ENCODE measurements at regions not wholly inside any gene's neighbourhood (a gene's known extent, or its start where the extent isn't known, plus 50 kb on each side); places are given as distances from the start of the nearest gene placed in this dataset.
"Not testable (repeated sequence)": the region's sequence is repeated elsewhere in the genome, so short reads cannot be mapped to it uniquely, and the experiment has no call there.

DNA sequence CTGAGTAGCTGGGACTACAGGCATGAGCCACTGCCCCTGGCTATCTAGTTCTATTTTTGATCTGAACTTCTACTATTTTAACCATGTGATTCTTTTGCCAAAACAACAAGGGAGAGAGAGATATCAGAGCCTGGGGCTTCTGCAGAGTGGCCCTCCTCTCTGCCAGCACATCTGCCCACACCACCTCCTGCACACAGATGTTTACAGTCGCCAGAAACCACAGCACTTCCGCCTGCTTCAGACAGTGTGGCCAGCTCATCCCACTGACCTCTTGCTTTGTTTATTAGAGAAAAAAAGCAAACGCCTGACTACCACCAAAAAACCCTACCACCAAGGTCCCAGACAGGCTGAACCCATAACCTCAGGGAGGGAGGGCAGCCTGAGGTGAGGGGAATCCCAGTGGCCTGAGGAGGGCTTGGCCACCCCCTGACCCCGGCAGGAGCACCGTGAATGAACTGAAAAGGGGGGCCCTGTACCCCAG is 85.9 kb upstream of the ABHD2 start:
- H3K4me1 Mint-ChIP-seq (ENCODE audit: low read depth): peaks cover 3% of the 10 kb centered on the region
- intact Hi-C loops (cut with micrococcal nuclease): no loop called here
- H3K27ac Mint-ChIP-seq: no peak overlapping the region
- no peaks in the 10 kb centered on the region for H3K9me3 Mint-ChIP-seq
- H3K36me3 Mint-ChIP-seq (ENCODE audit: low read depth): no peaks in the 10 kb centered on the region
- H3K27me3 Mint-ChIP-seq (ENCODE audit: low read depth): peaks cover 10% of the 10 kb centered on the region
- H3K4me3 Mint-ChIP-seq (ENCODE audit: low read depth): no peak overlapping the region
- no peak for DNase-seq (ENCODE audit: low spot score)

DNA sequence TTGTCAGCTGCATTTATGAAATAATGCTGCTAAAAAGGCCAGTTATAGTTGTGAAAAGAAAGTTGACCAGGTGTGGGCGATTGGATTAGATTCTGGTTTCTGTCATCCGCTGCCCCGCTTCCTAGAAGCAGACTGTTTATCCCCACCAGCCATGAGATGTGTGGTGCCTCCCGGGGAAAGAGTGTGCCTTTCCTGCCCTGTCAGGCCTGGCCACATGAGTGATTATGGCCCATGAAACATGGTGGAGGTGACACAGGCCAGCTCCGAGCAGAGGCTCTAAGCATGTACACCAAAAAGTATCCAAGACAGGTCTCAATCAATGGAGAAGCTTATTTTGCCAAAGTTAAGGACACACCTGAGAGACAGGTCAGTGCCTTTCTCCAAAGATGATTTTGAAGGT is 85.4 kb upstream of the ABHD2 start:
- intact Hi-C loops (cut with micrococcal nuclease): no loop called here
- no peaks in the 10 kb centered on the region for H3K9me3 Mint-ChIP-seq
- H3K27me3 Mint-ChIP-seq (ENCODE audit: low read depth): peaks cover 10% of the 10 kb centered on the region
- no peak overlapping the region for H3K27ac Mint-ChIP-seq
- H3K4me1 Mint-ChIP-seq (ENCODE audit: low read depth): peaks cover 3% of the 10 kb centered on the region
- H3K4me3 Mint-ChIP-seq (ENCODE audit: low read depth): no peak overlapping the region
- no peak for DNase-seq (ENCODE audit: low spot score)
- no peaks in the 10 kb centered on the region for H3K36me3 Mint-ChIP-seq (ENCODE audit: low read depth)

GRCh38 chr15:89003865-89004725 is 84.2 kb upstream of the ABHD2 start:
- Mint-ChIP-seq H3K9me3 (no peaks in the 10 kb centered on the region), H3K27ac (no peak overlapping the region), H3K4me3 (ENCODE audit: low read depth) (no peak overlapping the region), H3K4me1 (ENCODE audit: low read depth) (peaks cover 5% of the 10 kb centered on the region), H3K27me3 (ENCODE audit: low read depth) (peaks cover 9% of the 10 kb centered on the region), H3K36me3 (ENCODE audit: low read depth) (no peaks in the 10 kb centered on the region)
- no peak for DNase-seq (ENCODE audit: low spot score)
- intact Hi-C loops (cut with micrococcal nuclease): no loop called here

DNA sequence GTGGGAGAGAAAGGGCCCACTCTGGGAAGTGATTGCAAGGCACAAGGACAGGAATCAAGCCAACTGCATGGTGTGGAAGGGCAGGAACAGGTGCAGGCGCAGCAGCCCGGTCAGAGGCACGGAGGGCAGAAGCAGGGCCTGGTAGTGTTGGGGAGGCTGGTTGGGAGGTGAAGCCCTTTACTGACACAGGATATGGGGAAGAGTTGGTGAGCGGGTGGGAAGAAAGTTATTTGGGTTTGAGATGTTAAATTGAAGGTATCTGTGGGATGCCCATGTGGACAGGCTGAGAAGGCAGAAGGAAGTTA is 83.6 kb upstream of the ABHD2 start:
- peaks cover 9% of the 10 kb centered on the region for H3K27me3 Mint-ChIP-seq (ENCODE audit: low read depth)
- intact Hi-C loops (cut with micrococcal nuclease): no loop called here
- H3K36me3 Mint-ChIP-seq (ENCODE audit: low read depth): no peaks in the 10 kb centered on the region
- H3K9me3 Mint-ChIP-seq: no peaks in the 10 kb centered on the region
- DNase-seq (ENCODE audit: low spot score): no peak
- H3K4me3 Mint-ChIP-seq (ENCODE audit: low read depth): no peak overlapping the region
- H3K27ac Mint-ChIP-seq: no peak overlapping the region
- peaks cover 5% of the 10 kb centered on the region for H3K4me1 Mint-ChIP-seq (ENCODE audit: low read depth)

DNA sequence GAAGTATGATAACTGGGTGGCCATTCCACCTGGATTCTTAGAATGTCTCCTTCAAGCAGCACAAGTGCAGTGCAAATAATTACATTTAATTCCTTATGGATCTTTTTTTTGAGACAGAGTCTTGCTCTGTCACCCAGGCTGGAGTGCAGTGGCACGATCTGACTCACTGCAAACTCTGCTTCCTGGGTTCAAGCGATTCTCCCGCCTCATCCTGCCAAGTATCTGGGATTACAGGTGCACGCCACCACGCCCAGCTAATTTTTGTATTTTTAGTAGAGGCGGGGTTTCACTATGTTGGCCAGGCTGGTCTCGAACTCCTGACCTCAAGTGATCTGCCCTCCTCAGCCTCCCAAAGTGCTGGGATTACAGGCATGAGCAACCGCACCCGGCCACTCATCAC is 80.7 kb upstream of the ABHD2 start:
- H3K36me3 Mint-ChIP-seq (ENCODE audit: low read depth): not testable (repeated sequence)

DNA sequence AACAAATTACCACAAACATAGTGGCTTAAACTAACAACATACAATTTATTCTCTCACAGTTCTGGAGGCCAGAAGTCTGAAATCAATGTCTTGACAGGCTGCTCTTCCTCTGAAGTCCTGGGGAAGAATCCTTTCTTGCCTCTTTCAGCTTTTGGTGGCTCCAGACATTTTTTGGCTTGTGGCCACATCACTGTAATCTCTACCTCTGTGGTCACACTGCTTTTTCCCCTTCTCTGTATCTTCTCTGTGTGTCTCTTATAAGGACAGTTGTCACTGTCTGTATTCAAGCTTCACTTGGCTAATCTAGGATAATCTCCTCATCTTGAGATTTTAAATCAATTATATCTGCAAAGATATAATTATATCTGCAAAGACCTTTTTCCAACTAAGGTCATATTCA is 80.3 kb upstream of the ABHD2 start:
- H3K4me1 Mint-ChIP-seq (ENCODE audit: low read depth): peaks cover 2% of the 10 kb centered on the region
- no peak for DNase-seq (ENCODE audit: low spot score)
- intact Hi-C loops (cut with micrococcal nuclease): no loop called here
- no peaks in the 10 kb centered on the region for H3K36me3 Mint-ChIP-seq (ENCODE audit: low read depth)
- H3K27ac Mint-ChIP-seq: no peak overlapping the region
- peaks cover 15% of the 10 kb centered on the region for H3K27me3 Mint-ChIP-seq (ENCODE audit: low read depth)
- no peak overlapping the region for H3K4me3 Mint-ChIP-seq (ENCODE audit: low read depth)
- H3K9me3 Mint-ChIP-seq: no peaks in the 10 kb centered on the region

More for the DNA sequence above, 80.7 kb upstream of the ABHD2 start:
- H3K9me3 Mint-ChIP-seq; H3K27ac Mint-ChIP-seq; H3K4me1 Mint-ChIP-seq (ENCODE audit: low read depth); DNase-seq (ENCODE audit: low spot score); H3K4me3 Mint-ChIP-seq (ENCODE audit: low read depth); intact Hi-C loops (cut with micrococcal nuclease): not testable (repeated sequence)
- H3K27me3 Mint-ChIP-seq (ENCODE audit: low read depth): peaks cover 14% of the 10 kb centered on the region

GRCh38 chr15:89009080-89009479 is 79.2 kb upstream of the ABHD2 start:
- H3K36me3 Mint-ChIP-seq (ENCODE audit: low read depth): no peaks in the 10 kb centered on the region
- no peak for DNase-seq (ENCODE audit: low spot score)
- no peak overlapping the region for H3K27ac Mint-ChIP-seq
- intact Hi-C loops (cut with micrococcal nuclease): no loop called here
- peaks cover 19% of the 10 kb centered on the region for H3K27me3 Mint-ChIP-seq (ENCODE audit: low read depth)
- H3K4me1 Mint-ChIP-seq (ENCODE audit: low read depth): peaks cover 2% of the 10 kb centered on the region
- H3K9me3 Mint-ChIP-seq: no peaks in the 10 kb centered on the region
- H3K4me3 Mint-ChIP-seq (ENCODE audit: low read depth): no peak overlapping the region

DNA sequence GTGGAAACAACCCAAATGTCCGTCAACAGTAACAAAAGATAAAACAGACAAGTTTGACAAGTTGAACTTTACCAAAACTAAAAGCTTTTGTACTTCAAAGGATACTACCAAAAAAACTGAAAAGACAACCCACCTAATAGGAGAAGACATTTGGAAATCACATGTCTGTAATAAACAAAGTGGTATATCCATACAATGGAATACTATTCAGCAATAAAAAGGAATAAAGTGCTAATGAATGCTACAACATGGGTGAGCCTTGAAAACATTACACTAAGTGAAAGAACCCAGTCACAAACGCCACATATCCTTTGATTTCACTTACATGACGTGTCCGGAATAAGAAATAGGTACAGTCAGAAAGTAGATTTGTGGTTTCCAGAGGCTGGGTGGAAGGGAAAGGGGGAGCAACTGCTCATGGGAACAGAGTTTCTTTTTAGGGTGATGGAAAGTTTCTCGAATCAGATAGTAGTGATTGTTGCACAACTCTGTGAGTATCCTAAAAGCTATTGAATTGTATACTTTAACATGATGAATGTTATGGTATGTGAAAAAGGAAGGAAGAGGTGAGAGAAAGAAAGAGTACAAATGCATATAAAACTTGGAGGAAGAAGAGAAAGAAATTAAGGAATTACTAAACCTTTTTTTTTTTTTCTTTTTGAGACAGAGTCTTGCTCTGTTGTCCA is 72.7 kb upstream of the ABHD2 start:
- Mint-ChIP-seq H3K9me3 (no peaks in the 10 kb centered on the region), H3K4me1 (ENCODE audit: low read depth) (peaks cover 18% of the 10 kb centered on the region), H3K27me3 (ENCODE audit: low read depth) (peaks cover 35% of the 10 kb centered on the region), H3K36me3 (ENCODE audit: low read depth) (no peaks in the 10 kb centered on the region), H3K27ac (no peak overlapping the region), H3K4me3 (ENCODE audit: low read depth) (no peak overlapping the region)
- no peak for DNase-seq (ENCODE audit: low spot score)
- intact Hi-C loops (cut with micrococcal nuclease): loop anchor here (2.0 to 10.0 kb wide), 2 partner anchors 111 to 391 kb away; partner anchors contain the start of gene AEN

DNA sequence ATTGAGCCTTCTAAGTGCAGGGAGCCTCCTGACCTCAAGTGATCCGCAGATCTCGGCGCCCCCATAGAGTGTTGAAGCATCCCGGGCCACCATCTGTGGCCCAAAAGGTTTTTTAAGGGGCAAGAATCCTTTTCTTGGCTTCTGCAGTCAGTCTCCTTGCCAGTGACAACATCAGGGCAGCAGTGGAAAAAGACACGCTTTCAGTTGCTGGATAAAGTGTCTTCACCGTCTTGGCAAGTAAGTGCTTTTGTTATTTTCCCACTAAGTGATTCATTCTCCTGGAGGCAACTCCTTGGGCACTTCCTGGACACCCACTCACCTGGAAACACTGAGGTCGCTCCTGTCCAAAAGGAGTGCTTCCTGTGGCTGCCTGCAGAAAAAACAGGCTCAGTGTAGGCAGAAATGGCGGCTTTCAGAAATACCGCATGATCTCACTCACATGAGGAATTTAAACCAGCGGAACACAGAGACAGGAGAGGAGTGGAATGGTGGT is 71.7 kb upstream of the ABHD2 start:
- H3K4me3 Mint-ChIP-seq (ENCODE audit: low read depth): no peak overlapping the region
- no peaks in the 10 kb centered on the region for H3K9me3 Mint-ChIP-seq
- H3K27ac Mint-ChIP-seq: no peak overlapping the region
- DNase-seq (ENCODE audit: low spot score): no peak
- H3K27me3 Mint-ChIP-seq (ENCODE audit: low read depth): peaks cover 38% of the 10 kb centered on the region
- peaks cover 18% of the 10 kb centered on the region for H3K4me1 Mint-ChIP-seq (ENCODE audit: low read depth)
- intact Hi-C loops (cut with micrococcal nuclease): loop anchor here (1.0 to 10.0 kb wide), 3 partner anchors 112 to 392 kb away; partner anchors contain the start of gene AEN
- no peaks in the 10 kb centered on the region for H3K36me3 Mint-ChIP-seq (ENCODE audit: low read depth)

DNA sequence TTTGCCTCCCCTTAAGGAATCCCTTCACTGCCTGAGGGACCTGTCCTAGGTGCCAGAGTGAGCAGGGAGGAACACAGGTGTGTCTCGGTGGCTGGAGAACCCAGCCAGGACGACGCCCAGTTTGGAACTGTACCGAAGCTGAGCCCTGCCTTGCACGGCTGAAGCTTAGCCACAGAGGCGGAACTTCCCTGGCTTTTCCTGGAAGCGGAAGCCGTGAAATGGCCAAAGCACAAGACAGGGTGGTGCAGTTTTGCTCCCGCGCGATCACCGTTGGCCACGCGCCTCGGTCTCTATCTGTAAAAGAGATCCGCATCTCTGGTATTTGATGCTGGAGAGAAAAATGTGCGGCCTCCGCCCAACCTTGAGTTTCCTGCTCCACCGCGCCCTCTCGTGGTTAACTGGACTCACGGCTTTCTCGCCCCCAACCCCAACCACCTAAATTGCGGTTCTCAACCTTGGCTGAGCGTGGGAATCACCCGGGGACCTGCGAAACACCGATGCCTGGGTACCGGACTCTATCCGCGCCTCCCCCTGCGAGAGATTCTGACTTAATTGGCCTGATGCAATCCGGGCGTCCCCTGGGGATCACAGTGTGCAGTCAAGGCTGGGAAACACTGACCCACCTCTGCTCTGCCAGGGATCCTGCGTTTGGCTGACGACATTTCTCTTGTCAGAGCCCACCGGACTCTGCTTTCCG is 70.7 kb upstream of the ABHD2 start:
- Mint-ChIP-seq H3K27me3 (ENCODE audit: low read depth) (peaks cover 35% of the 10 kb centered on the region), H3K36me3 (ENCODE audit: low read depth) (no peaks in the 10 kb centered on the region), H3K4me1 (ENCODE audit: low read depth) (peaks cover 18% of the 10 kb centered on the region), H3K9me3 (no peaks in the 10 kb centered on the region), H3K4me3 (ENCODE audit: low read depth) (peak overlapping the region; percentile 43), H3K27ac (no peak overlapping the region)
- DNase-seq (ENCODE audit: low spot score): peak; percentile 78
- intact Hi-C loops (cut with micrococcal nuclease): loop anchor here (1.0 to 10.0 kb wide), 3 partner anchors 113 to 393 kb away; partner anchors contain the start of gene AEN

GRCh38 chr15:89018207-89018606 is 70.0 kb upstream of the ABHD2 start:
- no peak overlapping the region for H3K27ac Mint-ChIP-seq
- peaks cover 32% of the 10 kb centered on the region for H3K27me3 Mint-ChIP-seq (ENCODE audit: low read depth)
- H3K4me3 Mint-ChIP-seq (ENCODE audit: low read depth): no peak overlapping the region
- H3K4me1 Mint-ChIP-seq (ENCODE audit: low read depth): peaks cover 18% of the 10 kb centered on the region
- intact Hi-C loops (cut with micrococcal nuclease): loop anchor here (10.0 kb wide), 1 partner anchor 393 kb away; the partner anchor contains the start of gene AEN
- no peak for DNase-seq (ENCODE audit: low spot score)
- H3K36me3 Mint-ChIP-seq (ENCODE audit: low read depth): no peaks in the 10 kb centered on the region
- no peaks in the 10 kb centered on the region for H3K9me3 Mint-ChIP-seq

DNA sequence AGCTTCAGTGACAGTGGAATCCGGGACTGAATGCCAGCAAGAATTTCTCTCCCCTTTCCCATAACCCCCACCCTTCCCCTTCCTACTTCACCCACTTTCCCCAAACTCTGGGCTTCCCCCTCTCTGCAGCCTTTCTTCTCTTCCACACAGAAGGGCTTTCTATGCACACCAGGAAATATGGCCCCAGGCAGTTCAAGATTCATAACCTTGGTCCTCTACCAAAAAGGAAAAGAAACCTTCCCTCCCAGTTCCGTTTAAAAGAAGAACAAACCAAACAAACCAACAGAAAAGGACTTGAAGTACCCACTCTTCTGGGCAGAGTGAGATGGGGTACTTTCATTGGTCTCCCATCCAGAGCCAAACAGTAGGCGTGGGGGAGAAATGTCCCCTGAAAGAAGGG is 68.8 kb upstream of the ABHD2 start:
- H3K9me3 Mint-ChIP-seq: no peaks in the 10 kb centered on the region
- intact Hi-C loops (cut with micrococcal nuclease): loop anchor here (10.0 kb wide), 1 partner anchor 395 kb away; the partner anchor contains the start of gene AEN
- H3K4me1 Mint-ChIP-seq (ENCODE audit: low read depth): peaks cover 18% of the 10 kb centered on the region
- no peaks in the 10 kb centered on the region for H3K36me3 Mint-ChIP-seq (ENCODE audit: low read depth)
- no peak for DNase-seq (ENCODE audit: low spot score)
- no peak overlapping the region for H3K27ac Mint-ChIP-seq
- H3K27me3 Mint-ChIP-seq (ENCODE audit: low read depth): peaks cover 30% of the 10 kb centered on the region
- no peak overlapping the region for H3K4me3 Mint-ChIP-seq (ENCODE audit: low read depth)
